DND-41 (cell line): ENCODE measurements at regions not wholly inside any gene's neighbourhood (a gene's known extent, or its start where the extent isn't known, plus 50 kb on each side); places are given as distances from the start of the nearest gene placed in this dataset.
"Not testable (repeated sequence)": the region's sequence is repeated elsewhere in the genome, so short reads cannot be mapped to it uniquely, and the experiment has no call there.

Source experiments
- ATAC-seq: fragments of 200-7000 bp; cut with Tn5 transposase; 3 replicates; pipeline ENCODE4 v1.9.1; 2021; ENCODE audit warnings: low read depth; ENCODE audit not compliant: insufficient read depth
- DNase-seq: peaks from one replicate; pipeline ENCODE4 v3.0.0-alpha.2; 2020
- H2AFZ ChIP-seq: 2 replicates; pipeline ENCODE4 v1.6.0; 2012; ENCODE audit warnings: low read depth, low read length
- H3K27ac ChIP-seq: 2 replicates; pipeline ENCODE4 v1.5.1; 2012; ENCODE audit warnings: low read length, inconsistent platforms
- H3K27me3 ChIP-seq: fragments of 200-600 bp; sonication (generic); 2 replicates; pipeline ENCODE4 v1.6.0; 2012; ENCODE audit warnings: low read length, mild to moderate bottlenecking, inconsistent platforms; ENCODE audit not compliant: insufficient read depth, poor library complexity
- H3K36me3 ChIP-seq: 2 replicates; pipeline ENCODE4 v1.5.1; 2012; ENCODE audit warnings: low read length, inconsistent platforms; ENCODE audit not compliant: insufficient read depth
- H3K4me1 ChIP-seq: 2 replicates; pipeline ENCODE4 v1.5.1; 2012; ENCODE audit warnings: mild to moderate bottlenecking, low read length; ENCODE audit not compliant: insufficient read depth
- H3K4me2 ChIP-seq: 2 replicates; pipeline ENCODE4 v1.6.0; 2012; ENCODE audit warnings: mild to moderate bottlenecking, moderate library complexity, low read length, inconsistent platforms; ENCODE audit not compliant: insufficient read depth
- H3K4me3 ChIP-seq, 2 experiments: fragments of 200-600 bp in 1 of 2; shearing (Covaris generic) in 1 of 2; 2 replicates each; pipeline ENCODE4 v1.5.1; 2012 to 2016; ENCODE audit warnings: inconsistent platforms in 2 of 2, low read length in 2 of 2, mild to moderate bottlenecking in 2 of 2, low read depth in 1 of 2, moderate library complexity in 1 of 2
- H3K79me2 ChIP-seq: 2 replicates; pipeline ENCODE4 v1.6.0; 2012; ENCODE audit warnings: low read length, inconsistent platforms; ENCODE audit not compliant: insufficient read depth
- H3K9ac ChIP-seq: 2 replicates; pipeline ENCODE4 v1.6.0; 2012; ENCODE audit warnings: low read depth, mild to moderate bottlenecking, inconsistent platforms, low read length, moderate library complexity
- H3K9me3 ChIP-seq: 2 replicates; pipeline ENCODE4 v1.5.1; 2012; ENCODE audit warnings: low read length, moderate library complexity, mild to moderate bottlenecking, inconsistent platforms; ENCODE audit not compliant: insufficient read depth, severe bottlenecking
- H4K20me1 ChIP-seq: 2 replicates; pipeline ENCODE4 v1.6.0; 2012; ENCODE audit warnings: low read length; ENCODE audit not compliant: insufficient read depth
- EZH2 ChIP-seq: IDR thresholded peaks from 3 replicates; pipeline ENCODE4 v1.6.1; 2012; ENCODE audit warnings: borderline replicate concordance, low read depth, mild to moderate bottlenecking, moderate library complexity, low read length, inconsistent platforms; ENCODE audit not compliant: severe bottlenecking
- TF ChIP-seq, protein P1 (sequence below): IDR thresholded peaks from 2 replicates; pipeline ENCODE4 v1.5.1; 2012; ENCODE audit warnings: borderline replicate concordance, low read length, moderate library complexity, mild to moderate bottlenecking; ENCODE audit not compliant: poor library complexity, severe bottlenecking; ENCODE audit errors: extremely low read depth

DNA sequence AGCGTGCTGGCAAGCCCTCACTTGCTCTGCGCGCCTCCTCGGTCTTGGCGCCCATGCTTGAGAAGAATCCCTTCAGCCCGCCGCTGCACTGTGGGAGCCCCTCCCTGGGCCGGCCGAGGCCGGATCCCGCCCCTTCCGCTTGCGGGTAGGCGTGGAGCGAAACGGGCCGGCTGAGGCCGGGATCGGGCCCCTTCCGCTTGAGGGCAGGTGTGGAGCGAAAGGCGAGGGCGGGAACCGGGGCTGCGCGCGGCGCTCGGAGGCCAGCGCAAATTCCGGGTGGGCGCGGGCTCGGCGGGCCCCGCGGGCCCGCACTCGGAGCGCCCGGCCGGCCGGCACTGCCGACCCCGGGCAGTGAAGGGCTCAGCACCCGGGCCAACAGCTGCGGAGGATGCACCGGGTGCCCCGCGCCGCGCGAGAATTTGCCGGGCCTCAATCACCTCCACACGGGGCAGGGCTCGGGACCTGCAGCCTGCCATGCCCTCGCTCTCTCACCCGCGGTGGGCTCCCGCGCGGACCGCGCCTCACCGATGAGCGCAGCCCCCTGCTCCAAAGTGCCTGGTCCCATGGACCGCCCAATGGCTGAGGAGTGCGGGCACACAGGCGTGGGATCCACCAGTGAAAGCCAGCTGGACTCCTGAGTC, 58.1 kb upstream of the GBA3 start:
- no peaks in the 10 kb centered on the region for H3K79me2 ChIP-seq
- no peaks in the 10 kb centered on the region for H3K36me3 ChIP-seq
- H3K9me3 ChIP-seq = no peaks in the 10 kb centered on the region
- no peak overlapping the region for H3K4me2 ChIP-seq
- no peak for TF ChIP-seq EZH2
- TF ChIP-seq, protein P1, sequence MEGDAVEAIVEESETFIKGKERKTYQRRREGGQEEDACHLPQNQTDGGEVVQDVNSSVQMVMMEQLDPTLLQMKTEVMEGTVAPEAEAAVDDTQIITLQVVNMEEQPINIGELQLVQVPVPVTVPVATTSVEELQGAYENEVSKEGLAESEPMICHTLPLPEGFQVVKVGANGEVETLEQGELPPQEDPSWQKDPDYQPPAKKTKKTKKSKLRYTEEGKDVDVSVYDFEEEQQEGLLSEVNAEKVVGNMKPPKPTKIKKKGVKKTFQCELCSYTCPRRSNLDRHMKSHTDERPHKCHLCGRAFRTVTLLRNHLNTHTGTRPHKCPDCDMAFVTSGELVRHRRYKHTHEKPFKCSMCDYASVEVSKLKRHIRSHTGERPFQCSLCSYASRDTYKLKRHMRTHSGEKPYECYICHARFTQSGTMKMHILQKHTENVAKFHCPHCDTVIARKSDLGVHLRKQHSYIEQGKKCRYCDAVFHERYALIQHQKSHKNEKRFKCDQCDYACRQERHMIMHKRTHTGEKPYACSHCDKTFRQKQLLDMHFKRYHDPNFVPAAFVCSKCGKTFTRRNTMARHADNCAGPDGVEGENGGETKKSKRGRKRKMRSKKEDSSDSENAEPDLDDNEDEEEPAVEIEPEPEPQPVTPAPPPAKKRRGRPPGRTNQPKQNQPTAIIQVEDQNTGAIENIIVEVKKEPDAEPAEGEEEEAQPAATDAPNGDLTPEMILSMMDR = no peak
- H3K27ac ChIP-seq = no peak overlapping the region
- no peaks in the 10 kb centered on the region for H3K4me1 ChIP-seq
- H3K4me3 ChIP-seq = no peak overlapping the region
- H3K27me3 ChIP-seq = no peaks in the 10 kb centered on the region
- DNase-seq = no peak
- H2AFZ ChIP-seq = no peak overlapping the region
- no peak overlapping the region for H3K9ac ChIP-seq
- H4K20me1 ChIP-seq = no peaks in the 10 kb centered on the region
- no peak for ATAC-seq

DNA sequence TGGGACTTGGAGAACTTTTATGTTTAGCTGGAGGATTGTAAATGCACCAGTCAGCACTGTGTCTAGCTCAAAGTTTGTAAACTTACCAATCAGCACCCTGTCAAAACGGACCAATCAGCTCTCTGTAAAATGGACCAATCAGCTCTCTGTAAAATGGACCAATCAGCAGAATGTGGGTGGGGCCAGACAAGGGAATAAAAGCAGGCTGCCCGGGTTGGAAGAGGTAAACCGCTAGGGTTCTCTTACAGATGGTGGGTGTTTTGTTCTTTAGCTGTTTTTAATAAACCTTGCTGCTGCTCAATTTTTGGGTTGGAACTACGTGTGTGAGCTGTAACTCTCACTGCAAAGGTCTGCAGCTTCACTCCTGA, 57.6 kb upstream of the GBA3 start:
- not testable (repeated sequence) for H3K79me2 ChIP-seq, H4K20me1 ChIP-seq, DNase-seq, H3K36me3 ChIP-seq, H3K4me1 ChIP-seq, H3K27me3 ChIP-seq, H2AFZ ChIP-seq, ATAC-seq, H3K9ac ChIP-seq, H3K9me3 ChIP-seq, H3K4me2 ChIP-seq, H3K27ac ChIP-seq, H3K4me3 ChIP-seq

DNA sequence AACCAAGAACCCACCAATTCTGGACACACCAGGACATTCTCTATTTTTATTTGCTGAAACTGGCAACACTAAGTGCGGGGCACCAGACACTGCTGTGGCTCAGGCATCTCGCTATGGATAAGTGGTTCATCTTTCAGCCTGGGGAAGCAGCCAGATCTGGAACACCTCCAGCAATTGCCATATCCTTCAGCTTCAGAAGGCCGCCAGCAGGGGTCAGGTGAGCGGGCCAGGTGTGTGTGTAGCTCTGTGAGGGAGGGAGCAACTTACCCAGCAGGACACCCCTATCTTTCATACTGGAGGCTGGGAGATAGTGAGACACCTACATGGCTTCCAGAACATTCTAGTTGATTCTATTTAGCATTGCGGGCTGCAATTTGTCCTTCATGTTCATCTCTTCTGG, 57.0 kb upstream of the GBA3 start:
- Histone ChIP-seq H3K36me3 (no peaks in the 10 kb centered on the region), H3K4me2 (no peak overlapping the region), H3K9me3 (no peaks in the 10 kb centered on the region), H3K79me2 (no peaks in the 10 kb centered on the region), H3K9ac (no peak overlapping the region), H2AFZ (no peak overlapping the region), H3K27ac (no peak overlapping the region), H3K4me1 (no peaks in the 10 kb centered on the region), H3K4me3 (no peak overlapping the region), H4K20me1 (no peaks in the 10 kb centered on the region), H3K27me3 (no peaks in the 10 kb centered on the region)
- DNase-seq (no peak), ATAC-seq (no peak)
- TF ChIP-seq, protein P1 = no peak
- TF ChIP-seq EZH2 = no peak

- Histone ChIP-seq H3K27ac (no peak overlapping the region), H3K27me3 (no peaks in the 10 kb centered on the region), H3K79me2 (no peaks in the 10 kb centered on the region), H3K9me3 (no peaks in the 10 kb centered on the region), H3K36me3 (no peaks in the 10 kb centered on the region), H3K4me1 (no peaks in the 10 kb centered on the region), H3K4me3 (no peak overlapping the region), H3K9ac (no peak overlapping the region), H4K20me1 (no peaks in the 10 kb centered on the region), H3K4me2 (no peak overlapping the region), H2AFZ (no peak overlapping the region)
- DNase-seq (no peak), ATAC-seq (no peak)
- TF ChIP-seq, protein P1 = no peak
- TF ChIP-seq EZH2 = no peak
Observed at GRCh38 chr4:22637306-22637705, 55.4 kb upstream of the GBA3 start.
